HL-60 (cell line): ENCODE measurements at regions not wholly inside any gene's neighbourhood (a gene's known extent, or its start where the extent isn't known, plus 50 kb on each side); places are given as distances from the start of the nearest gene placed in this dataset.

ENCODE experiments used
- GABPA ChIP-seq: IDR thresholded peaks from 2 replicates; pipeline ENCODE4 v1.6.1; 2012; ENCODE audit warnings: low read depth
- POLR2AphosphoS5 ChIP-seq: IDR thresholded peaks from 2 replicates; pipeline ENCODE4 v1.6.1; 2012; ENCODE audit warnings: low read depth
- REST ChIP-seq: IDR thresholded peaks from 2 replicates; pipeline ENCODE4 v1.6.1; 2012; ENCODE audit warnings: low read depth; ENCODE audit not compliant: insufficient replicate concordance
- SPI1 ChIP-seq: IDR thresholded peaks from 2 replicates; pipeline ENCODE4 v1.6.1; 2012; ENCODE audit warnings: low read depth, mild to moderate bottlenecking, borderline replicate concordance
- TF ChIP-seq, protein P1 (sequence below): IDR thresholded peaks from one replicate; pipeline ENCODE4 v1.5.1; 2011; ENCODE audit warnings: low read length, control low read depth, inconsistent platforms; ENCODE audit not compliant: insufficient read depth

DNA sequence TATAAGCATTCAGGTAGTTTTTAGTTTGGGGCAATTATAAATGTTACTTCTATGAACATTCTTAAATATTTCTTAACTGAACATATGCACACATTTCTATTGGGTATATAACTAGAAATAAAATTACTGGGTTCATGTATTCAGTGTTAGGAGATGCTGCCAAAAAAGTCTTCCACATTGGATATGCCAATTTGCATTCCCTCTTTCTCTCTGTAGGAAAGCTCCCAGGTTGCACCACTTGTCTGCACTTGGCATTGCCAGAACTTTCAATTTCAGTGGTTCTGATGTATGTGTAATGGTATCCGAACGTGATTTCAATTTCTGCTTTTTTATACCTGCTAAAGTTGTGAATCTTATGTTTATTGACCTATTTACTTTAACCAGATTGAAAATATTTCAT is 972.1 kb upstream of the PRR20A start:
- TF ChIP-seq, protein P1, sequence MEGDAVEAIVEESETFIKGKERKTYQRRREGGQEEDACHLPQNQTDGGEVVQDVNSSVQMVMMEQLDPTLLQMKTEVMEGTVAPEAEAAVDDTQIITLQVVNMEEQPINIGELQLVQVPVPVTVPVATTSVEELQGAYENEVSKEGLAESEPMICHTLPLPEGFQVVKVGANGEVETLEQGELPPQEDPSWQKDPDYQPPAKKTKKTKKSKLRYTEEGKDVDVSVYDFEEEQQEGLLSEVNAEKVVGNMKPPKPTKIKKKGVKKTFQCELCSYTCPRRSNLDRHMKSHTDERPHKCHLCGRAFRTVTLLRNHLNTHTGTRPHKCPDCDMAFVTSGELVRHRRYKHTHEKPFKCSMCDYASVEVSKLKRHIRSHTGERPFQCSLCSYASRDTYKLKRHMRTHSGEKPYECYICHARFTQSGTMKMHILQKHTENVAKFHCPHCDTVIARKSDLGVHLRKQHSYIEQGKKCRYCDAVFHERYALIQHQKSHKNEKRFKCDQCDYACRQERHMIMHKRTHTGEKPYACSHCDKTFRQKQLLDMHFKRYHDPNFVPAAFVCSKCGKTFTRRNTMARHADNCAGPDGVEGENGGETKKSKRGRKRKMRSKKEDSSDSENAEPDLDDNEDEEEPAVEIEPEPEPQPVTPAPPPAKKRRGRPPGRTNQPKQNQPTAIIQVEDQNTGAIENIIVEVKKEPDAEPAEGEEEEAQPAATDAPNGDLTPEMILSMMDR, result no peak
- TF ChIP-seq POLR2AphosphoS5, result no peak
- no peak for TF ChIP-seq SPI1
- no peak for TF ChIP-seq REST
- no peak for TF ChIP-seq GABPA
